ENCODE measurements at regions not wholly inside any gene's neighbourhood (a gene's known extent, or its start where the extent isn't known, plus 50 kb on each side); places are given as distances from the start of the nearest gene placed in this dataset.

DNA sequence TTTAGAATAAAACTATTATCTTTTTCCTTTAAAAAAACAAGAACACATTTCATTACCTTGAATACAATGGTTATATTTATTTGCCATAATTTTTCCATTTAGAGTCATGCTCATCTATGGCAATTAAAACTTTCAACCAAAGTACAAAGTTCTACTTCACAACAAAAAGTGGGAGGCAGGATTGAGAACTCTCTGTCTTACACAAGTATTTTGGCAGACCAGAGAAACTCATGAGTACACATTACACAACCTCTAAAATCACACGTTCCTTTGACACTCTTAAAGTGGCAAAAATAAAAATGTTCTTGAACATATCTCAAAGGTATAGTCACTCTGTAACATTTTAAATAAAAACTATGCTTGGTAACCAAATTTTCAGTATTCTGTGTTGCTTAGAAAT is 213.4 kb downstream of the IL15 start:
- no peak for TF ChIP-seq POLR2A (IDR thresholded peaks at IDR 0.05)
- TF ChIP-seq, protein P1, sequence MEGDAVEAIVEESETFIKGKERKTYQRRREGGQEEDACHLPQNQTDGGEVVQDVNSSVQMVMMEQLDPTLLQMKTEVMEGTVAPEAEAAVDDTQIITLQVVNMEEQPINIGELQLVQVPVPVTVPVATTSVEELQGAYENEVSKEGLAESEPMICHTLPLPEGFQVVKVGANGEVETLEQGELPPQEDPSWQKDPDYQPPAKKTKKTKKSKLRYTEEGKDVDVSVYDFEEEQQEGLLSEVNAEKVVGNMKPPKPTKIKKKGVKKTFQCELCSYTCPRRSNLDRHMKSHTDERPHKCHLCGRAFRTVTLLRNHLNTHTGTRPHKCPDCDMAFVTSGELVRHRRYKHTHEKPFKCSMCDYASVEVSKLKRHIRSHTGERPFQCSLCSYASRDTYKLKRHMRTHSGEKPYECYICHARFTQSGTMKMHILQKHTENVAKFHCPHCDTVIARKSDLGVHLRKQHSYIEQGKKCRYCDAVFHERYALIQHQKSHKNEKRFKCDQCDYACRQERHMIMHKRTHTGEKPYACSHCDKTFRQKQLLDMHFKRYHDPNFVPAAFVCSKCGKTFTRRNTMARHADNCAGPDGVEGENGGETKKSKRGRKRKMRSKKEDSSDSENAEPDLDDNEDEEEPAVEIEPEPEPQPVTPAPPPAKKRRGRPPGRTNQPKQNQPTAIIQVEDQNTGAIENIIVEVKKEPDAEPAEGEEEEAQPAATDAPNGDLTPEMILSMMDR (IDR thresholded peaks at IDR 0.05), result no peak
